ENCODE measurements at regions not wholly inside any gene's neighbourhood (a gene's known extent, or its start where the extent isn't known, plus 50 kb on each side); places are given as distances from the start of the nearest gene placed in this dataset.

- no peak for DNase-seq (ENCODE audit: low spot score)
Measured at GRCh38 chr20:11718474-11719094, 199.1 kb upstream of the BTBD3 start.

GRCh38 chr20:11719153-11719552 lies 198.5 kb upstream of the BTBD3 start:
- DNase-seq (ENCODE audit: low spot score), result peak; percentile 19

GRCh38 chr20:11721411-11721810 lies 196.3 kb upstream of the BTBD3 start:
- DNase-seq (ENCODE audit: low spot score), result no peak

- no peak for DNase-seq (ENCODE audit: low spot score)
Measured at GRCh38 chr20:11724097-11724496, 193.6 kb upstream of the BTBD3 start.

- no peak for DNase-seq (ENCODE audit: low spot score)
Measured at GRCh38 chr20:11726026-11726425, 191.7 kb upstream of the BTBD3 start.

GRCh38 chr20:11727708-11728107 lies 190.0 kb upstream of the BTBD3 start:
- DNase-seq (ENCODE audit: low spot score), result no peak

- DNase-seq (ENCODE audit: low spot score), result no peak
Measured at GRCh38 chr20:11728937-11729336, 188.8 kb upstream of the BTBD3 start.

GRCh38 chr20:11729806-11730205 lies 187.9 kb upstream of the BTBD3 start:
- no peak for DNase-seq (ENCODE audit: low spot score)

- DNase-seq (ENCODE audit: low spot score), result no peak
Measured at GRCh38 chr20:11734431-11734830, 183.3 kb upstream of the BTBD3 start.

GRCh38 chr20:11738852-11739251 lies 178.8 kb upstream of the BTBD3 start:
- DNase-seq (ENCODE audit: low spot score), result no peak

GRCh38 chr20:11740975-11741374 lies 176.7 kb upstream of the BTBD3 start:
- DNase-seq (ENCODE audit: low spot score), result no peak

- DNase-seq (ENCODE audit: low spot score), result no peak
Measured at GRCh38 chr20:11745145-11745544, 172.5 kb upstream of the BTBD3 start.

- no peak for DNase-seq (ENCODE audit: low spot score)
Measured at GRCh38 chr20:11748436-11748835, 169.3 kb upstream of the BTBD3 start.

- no peak for DNase-seq (ENCODE audit: low spot score)
Measured at GRCh38 chr20:11752336-11752735, 165.4 kb upstream of the BTBD3 start.

GRCh38 chr20:11753155-11753554 lies 164.5 kb upstream of the BTBD3 start:
- no peak for DNase-seq (ENCODE audit: low spot score)

GRCh38 chr20:11754451-11754850 lies 163.2 kb upstream of the BTBD3 start:
- no peak for DNase-seq (ENCODE audit: low spot score)

GRCh38 chr20:11755071-11755841 lies 162.4 kb upstream of the BTBD3 start:
- no peak for DNase-seq (ENCODE audit: low spot score)

- DNase-seq (ENCODE audit: low spot score), result no peak
Measured at GRCh38 chr20:11761497-11761896, 156.2 kb upstream of the BTBD3 start.

GRCh38 chr20:11766961-11767360 lies 150.7 kb upstream of the BTBD3 start:
- peak; percentile 29 for DNase-seq (ENCODE audit: low spot score)

- DNase-seq (ENCODE audit: low spot score), result no peak
Measured at GRCh38 chr20:11769825-11770224, 147.9 kb upstream of the BTBD3 start.

- no peak for DNase-seq (ENCODE audit: low spot score)
Measured at GRCh38 chr20:11772226-11772730, 145.4 kb upstream of the BTBD3 start.

GRCh38 chr20:11776687-11777086 lies 141.0 kb upstream of the BTBD3 start:
- no peak for DNase-seq (ENCODE audit: low spot score)

GRCh38 chr20:11777387-11778205 lies 140.1 kb upstream of the BTBD3 start:
- DNase-seq (ENCODE audit: low spot score), result no peak
